K562 (cell line): ENCODE measurements at regions not wholly inside any gene's neighbourhood (a gene's known extent, or its start where the extent isn't known, plus 50 kb on each side); places are given as distances from the start of the nearest gene placed in this dataset.

Experiments used
- CTCF ChIP-seq, 3 experiments: IDR thresholded peaks in 2 of 3; conservative IDR thresholded peaks in 1 of 3; 2 replicates each; pipeline ENCODE4 v1.5.1; 2011 to 2012; ENCODE audit warnings: low read length in 3 of 3, mild to moderate bottlenecking in 3 of 3, control low read depth in 2 of 3, improper control_type of control experiment in 1 of 3, inconsistent platforms in 1 of 3, low read depth in 1 of 3, mixed read lengths in 1 of 3, moderate library complexity in 1 of 3; ENCODE audit not compliant: insufficient read depth in 2 of 3
- EHMT2 ChIP-seq: fragments of 450-650 bp; IDR thresholded peaks from 2 replicates; pipeline ENCODE4 v1.6.1; 2018; ENCODE audit warnings: antibody characterized with exemption
- MEF2D ChIP-seq: conservative IDR thresholded peaks from 2 replicates; pipeline ENCODE4 v1.6.1; 2016; ENCODE audit warnings: low read depth, missing genetic modification characterization, missing compliant biosample characterization

GRCh38 chr16:64738321-64738960 is 383.4 kb downstream of the CDH11 start:
- TF ChIP-seq MEF2D (tag) (no peak), EHMT2 (no peak), CTCF (IDR thresholded peaks at IDR 0.05 in 2 of 3, conservative IDR thresholded peaks at IDR 0.05 in 1 of 3; ENCODE audit: insufficient read depth in 2 of 3, low read depth in 1 of 3, low read length in 3 of 3) (no peak)
